Spleen (tissue), 7 donors: ENCODE measurements at regions not wholly inside any gene's neighbourhood (a gene's known extent, or its start where the extent isn't known, plus 50 kb on each side); places are given as distances from the start of the nearest gene placed in this dataset.

Experiments used
- CTCF ChIP-seq, 11 experiments: fragments of 200-600 bp in 7 of 11; fragments of 450-650 bp in 4 of 11; sonication (generic) in 4 of 11; IDR thresholded peaks in 8 of 11; conservative IDR thresholded peaks in 3 of 11; 1 replicate in 7 of 11; 2 replicates in 4 of 11; pipeline versions ENCODE4 v1.4.0 to v1.8.0; 2016 to 2021; ENCODE audit warnings: antibody characterized with exemption in 11 of 11, inconsistent platforms in 4 of 11, mild to moderate bottlenecking in 1 of 11
- POLR2A ChIP-seq, 3 donors: fragments of 450-650 bp; IDR thresholded peaks; one replicate each; pipeline ENCODE4 v1.5.1; 2017; ENCODE audit warnings: antibody characterized with exemption in 3 of 3, mild to moderate bottlenecking in 1 of 3
- POLR2AphosphoS5 ChIP-seq, 3 donors: sonication (generic); formaldehyde crosslinking; IDR thresholded peaks; one replicate each; pipeline ENCODE4 v1.5.1; 2017; ENCODE audit warnings: antibody characterized with exemption in 3 of 3
- donor health status: DM: no; HTN: no; CAD: no; lungs with moderate emphysema.
- donor health status: DM: no; HTN: no; CAD: no.
- donor health status: DM: no; HTN: no; CAD: no.

GRCh38 chr7:69419934-69420333 lies 178.3 kb upstream of the AUTS2 start:
- TF ChIP-seq CTCF (IDR thresholded peaks at IDR 0.05 in 8 of 11, conservative IDR thresholded peaks at IDR 0.05 in 3 of 11): no peak
- TF ChIP-seq POLR2AphosphoS5 (IDR thresholded peaks at IDR 0.05): no peak
- no peak for TF ChIP-seq POLR2A (IDR thresholded peaks at IDR 0.05)
